Dermis blood vessel endothelial cell (primary cell): ENCODE measurements at regions not wholly inside any gene's neighbourhood (a gene's known extent, or its start where the extent isn't known, plus 50 kb on each side); places are given as distances from the start of the nearest gene placed in this dataset.
"Not testable (repeated sequence)": the region's sequence is repeated elsewhere in the genome, so short reads cannot be mapped to it uniquely, and the experiment has no call there.

Source experiments
- DNase-seq: peaks from one replicate; pipeline ENCODE4 v3.0.0; 2010

- DNase-seq, result no peak
Observed at GRCh38 chr2:150261691-150262090, 225.8 kb downstream of the RND3 start.

DNA sequence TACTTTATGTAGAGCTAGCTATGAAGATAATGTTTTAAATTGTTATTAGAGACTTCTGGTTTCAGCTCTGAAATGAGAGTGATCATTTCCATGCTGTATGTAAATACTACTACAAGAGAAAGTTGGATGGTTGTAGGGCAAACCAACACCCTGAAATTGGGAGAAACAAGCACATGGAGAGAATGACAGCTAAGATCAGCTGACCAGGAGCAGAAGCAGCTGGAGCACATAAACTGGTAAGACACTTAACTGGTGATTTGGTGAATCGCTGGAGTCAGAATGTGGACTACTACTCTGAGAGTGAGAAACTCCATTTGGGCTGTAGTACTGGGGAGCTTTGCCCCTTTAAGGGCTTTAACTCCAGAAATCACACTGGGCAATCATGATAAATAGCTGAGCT lies 226.8 kb downstream of the RND3 start:
- DNase-seq, result no peak

- DNase-seq, result no peak
Observed at GRCh38 chr2:150259746-150260145, 227.7 kb downstream of the RND3 start.

DNA sequence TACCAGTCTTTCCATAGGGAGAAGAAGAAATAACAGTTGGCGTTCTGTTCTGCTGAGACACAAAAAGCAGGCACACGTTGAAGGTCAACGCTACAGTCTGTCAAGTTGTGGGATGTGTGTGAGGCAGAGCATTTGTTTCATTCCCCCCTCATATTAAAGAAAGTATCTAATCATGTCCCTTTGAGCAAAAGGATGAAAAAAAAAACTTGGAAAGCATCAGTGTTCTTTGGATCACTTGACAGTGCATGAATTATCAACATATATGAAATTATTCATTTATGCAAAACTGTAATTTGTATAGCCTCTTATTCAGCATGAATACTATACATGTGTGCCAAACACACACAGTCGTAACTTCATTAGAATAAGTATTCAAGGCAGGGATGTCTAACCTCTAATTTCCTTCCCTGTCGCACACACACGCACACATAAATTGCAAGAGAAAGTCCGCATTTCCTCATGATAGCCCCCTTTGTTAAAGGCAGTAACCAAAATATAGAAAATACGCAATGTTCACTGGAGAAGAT lies 228.6 kb downstream of the RND3 start:
- no peak for DNase-seq

DNA sequence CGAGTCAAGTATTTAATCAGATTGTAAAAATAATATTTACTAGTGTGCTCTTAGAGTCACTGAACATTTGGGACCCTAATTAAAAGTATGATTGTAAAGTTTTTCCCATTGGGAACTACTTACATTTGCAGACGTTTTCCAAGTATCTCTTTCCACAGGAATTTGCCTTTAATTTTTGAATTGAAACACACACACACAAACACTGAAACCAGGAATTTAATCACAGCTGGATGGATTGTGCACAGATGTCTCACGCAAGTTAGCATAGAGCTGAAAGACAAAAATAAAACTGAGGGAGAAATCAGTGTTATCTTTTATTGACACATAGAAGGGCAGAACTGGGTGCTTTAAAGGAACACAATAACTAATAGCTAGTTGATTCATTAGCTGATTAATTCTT lies 230.7 kb downstream of the RND3 start:
- no peak for DNase-seq

DNA sequence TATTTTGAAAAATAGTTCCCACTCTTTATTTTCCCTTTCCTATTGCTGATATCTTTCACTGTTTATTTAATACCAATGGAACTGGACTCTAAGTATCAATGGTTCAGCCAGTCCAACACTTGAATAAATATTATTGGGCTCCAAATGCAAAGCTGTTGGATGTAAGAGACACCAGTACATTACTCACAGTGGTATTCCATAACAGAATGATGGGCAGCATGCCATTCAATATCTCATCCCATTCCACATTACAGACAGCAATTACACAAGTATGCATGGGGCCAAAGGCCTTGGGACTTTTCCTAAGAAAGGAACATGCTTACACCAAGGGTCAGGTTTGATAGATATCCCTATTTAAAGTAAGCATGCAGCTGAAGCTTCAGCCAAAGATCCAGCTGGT lies 231.9 kb downstream of the RND3 start:
- peak; percentile 46 for DNase-seq

DNA sequence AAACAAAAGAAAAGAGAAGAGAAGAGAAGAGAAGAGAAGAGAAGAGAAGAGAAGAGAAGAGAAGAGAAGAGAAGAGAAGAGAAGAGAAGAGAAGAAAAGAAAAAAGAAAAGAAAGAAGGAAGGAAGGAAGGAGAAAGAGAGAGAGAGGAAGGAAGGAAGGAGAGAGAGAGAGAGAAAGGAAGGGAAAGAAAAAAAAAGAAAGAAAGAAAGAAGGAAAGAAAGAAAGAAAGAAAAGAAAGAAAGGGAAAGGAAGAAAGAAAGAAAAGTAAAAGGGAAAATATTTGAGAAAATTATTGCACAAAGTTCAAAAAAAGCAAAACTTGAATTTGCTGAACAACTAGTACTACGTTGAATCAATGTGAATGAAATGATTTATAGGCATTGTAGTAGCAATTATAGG lies 237.7 kb downstream of the RND3 start:
- DNase-seq, result not testable (repeated sequence)

GRCh38 chr2:150247481-150247880 lies 240.0 kb downstream of the RND3 start:
- peak; percentile 51 for DNase-seq

DNA sequence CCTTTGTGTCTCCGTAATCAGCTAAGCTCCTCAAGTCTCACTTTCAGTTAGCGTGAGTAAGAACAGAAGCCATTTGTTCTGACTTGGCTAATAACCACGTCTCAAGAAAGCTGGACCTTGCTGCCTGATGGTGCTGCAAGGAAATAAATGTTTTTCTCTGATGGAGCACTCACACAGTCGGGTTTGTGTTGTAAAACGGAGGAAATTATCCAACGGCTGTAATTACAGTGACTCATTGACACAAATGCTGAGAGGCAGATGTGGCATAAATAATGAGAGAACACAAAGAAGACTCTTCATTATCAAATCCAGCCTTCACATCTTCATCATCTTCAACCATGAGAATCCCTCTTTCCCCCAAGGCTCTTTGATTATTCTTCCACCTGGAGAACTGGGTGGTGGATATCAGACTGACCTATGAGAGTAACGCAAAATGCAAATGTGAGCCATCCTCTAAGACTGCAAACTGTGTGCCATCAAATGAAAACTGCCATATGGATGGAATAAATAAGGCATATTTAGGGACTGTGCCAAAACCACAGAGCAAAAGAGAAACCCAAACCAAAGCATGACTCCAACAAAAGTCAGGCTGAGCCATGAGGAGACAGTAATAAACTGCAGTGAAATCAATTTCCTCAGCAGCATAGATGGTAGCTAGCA lies 252.6 kb downstream of the RND3 start:
- peak; percentile 60 for DNase-seq

DNA sequence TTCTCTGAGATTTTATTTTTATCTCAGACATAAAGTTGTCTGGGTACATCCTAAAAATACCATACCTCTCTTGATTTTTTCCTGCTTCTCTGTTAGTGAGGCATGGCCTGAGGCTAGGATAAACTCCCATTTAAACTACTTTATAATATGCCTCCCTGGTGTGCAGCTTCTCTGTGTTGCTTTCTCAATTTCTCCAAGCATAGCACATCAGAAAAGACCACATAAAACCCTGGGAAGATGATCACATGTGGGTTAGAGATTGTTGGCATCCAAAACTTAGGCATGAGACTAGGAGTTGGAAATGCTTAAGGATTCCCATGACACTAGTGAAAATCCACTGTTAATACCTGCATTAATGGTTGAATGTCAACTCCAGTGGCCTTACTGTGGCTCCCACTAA lies 254.6 kb downstream of the RND3 start:
- no peak for DNase-seq

DNA sequence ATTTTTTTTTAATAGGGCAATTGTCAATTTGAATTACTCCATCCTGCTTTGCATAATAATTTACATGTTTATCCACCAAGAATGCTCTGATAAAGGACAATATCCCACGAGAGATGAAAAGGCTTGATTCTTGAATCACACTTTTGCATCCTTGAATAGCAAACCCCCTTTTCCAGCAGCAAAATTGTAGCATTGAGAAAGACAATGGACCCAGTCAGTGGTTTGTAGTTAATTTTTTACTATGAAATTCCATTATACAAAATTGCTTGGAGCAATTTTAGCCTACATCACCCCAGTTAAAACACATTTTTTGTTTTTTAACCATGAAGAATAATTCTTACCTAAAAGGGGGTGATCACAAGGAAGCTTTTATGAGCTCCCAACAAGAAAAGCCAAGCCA lies 255.1 kb downstream of the RND3 start:
- no peak for DNase-seq

DNA sequence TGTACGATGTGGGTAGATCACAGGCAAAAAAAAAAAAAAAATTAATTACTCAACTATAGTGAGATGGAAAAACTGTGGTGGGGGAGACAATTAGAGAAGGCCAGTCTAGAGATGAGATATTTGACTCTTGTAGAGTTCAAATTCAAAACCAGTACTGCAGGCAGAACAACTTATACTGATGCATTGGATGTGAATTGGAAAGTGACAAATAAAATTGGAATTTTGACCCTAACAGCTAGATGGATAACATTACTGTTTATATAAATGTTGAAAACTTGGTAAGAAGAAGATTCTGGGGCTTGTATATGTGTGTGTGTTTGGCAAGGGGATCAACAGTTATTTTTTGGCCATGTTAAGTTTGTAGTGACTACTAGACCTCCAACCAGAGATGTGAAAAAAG lies 256.9 kb downstream of the RND3 start:
- DNase-seq, result no peak

DNA sequence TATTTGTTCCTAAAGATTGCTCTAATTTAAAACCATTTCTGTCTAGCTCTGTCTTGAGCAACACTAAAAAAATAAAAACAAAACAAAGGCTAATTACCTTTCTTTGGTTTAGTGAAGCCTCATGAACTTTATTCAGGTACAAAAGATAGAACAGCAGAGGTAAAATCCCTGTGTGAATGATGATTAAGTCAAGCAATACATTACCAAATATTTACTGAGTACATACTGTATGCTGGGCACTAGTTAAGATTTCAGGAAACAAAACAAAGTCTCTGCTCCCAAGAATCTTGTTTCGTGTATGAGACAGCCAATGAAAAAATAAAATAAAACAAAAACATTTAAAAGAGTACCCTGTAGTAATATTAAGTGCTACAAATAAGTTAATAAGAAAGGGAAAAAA lies 257.5 kb downstream of the RND3 start:
- no peak for DNase-seq

DNA sequence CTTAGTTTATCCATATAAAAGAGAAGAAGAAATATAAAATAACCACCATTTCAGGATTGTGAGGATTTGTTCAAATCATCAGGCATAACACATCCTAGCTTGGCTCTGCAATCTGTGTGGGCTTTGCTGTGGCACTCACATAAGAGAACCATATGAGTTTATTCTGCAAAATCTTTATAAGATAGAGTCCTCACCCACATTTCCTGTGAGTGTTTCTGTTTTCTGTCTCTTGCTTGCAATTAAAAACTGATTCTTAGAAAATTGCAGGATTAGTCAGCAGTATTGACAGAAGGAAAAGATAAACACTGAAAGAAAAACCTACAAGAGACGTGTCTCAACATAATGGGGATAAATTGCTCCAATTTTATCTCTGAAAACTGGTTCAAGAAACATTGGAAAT lies 258.5 kb downstream of the RND3 start:
- DNase-seq, result no peak

- DNase-seq, result no peak
Observed at GRCh38 chr2:150225030-150225429, 262.4 kb downstream of the RND3 start.

DNA sequence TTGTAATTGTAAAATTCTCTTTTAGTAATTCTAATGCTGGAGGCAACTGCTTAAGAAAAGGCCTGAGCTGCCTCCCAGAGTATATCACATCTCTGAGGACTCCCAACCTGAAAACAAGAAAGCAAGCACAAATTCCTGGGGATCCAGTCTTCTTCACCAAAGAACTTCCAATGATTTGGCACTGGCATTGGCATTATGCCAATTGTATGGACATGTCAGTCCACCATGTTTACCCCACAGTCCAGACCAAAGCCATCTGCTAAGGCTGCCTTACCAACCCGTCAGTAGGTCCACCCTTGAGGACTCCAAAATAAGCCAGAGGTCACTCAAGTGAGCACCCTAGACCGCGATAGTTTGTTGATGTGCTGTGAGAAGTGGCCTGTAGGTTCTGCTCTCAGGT lies 263.1 kb downstream of the RND3 start:
- DNase-seq, result no peak

DNA sequence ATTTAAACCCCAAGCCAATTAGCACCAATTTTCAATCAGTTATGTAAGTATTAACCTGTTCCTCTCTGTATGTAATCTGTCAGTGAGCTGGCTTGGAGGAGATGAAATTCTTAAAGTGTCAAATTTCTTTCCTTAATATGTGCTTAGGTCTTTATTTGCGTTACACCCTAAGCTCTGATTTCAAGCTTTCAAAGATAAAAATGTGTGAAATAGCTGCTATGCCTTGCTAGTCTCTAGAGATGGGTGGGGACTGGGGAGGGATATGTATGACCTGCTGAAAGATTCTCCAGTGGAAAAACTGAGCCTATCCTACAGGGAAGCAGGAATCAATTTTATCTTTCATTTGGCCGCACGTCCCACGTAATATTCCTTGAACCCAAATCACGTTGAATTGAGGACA lies 264.5 kb downstream of the RND3 start:
- no peak for DNase-seq

GRCh38 chr2:150222379-150222778 lies 265.1 kb downstream of the RND3 start:
- no peak for DNase-seq

- no peak for DNase-seq
Observed at GRCh38 chr2:150219861-150220260, 267.6 kb downstream of the RND3 start.

- DNase-seq, result no peak
Observed at GRCh38 chr2:150215041-150215440, 272.4 kb downstream of the RND3 start.

GRCh38 chr2:150214626-150215025 lies 272.8 kb downstream of the RND3 start:
- peak; percentile 5 for DNase-seq

DNA sequence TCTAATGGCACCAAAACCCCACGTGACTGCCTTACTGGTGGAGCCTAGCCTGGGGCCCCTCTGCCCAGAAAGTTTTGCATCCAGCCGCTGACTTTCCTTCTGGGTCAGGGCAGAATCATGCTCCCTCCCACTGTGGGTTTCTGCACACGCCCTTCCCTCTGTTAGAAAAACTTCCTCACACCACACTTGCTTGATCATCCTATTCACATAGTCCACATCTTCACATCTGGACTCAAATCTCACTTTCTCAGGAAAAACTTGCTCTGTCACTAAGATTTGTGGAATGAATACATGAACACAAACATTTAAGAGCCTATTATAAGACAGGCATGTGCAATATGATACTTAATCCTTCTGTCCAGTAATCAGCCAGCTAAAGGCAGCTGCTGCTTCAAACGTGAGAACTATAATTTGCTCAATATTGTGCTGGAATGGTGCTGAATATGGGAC lies 274.7 kb downstream of the RND3 start:
- no peak for DNase-seq

GRCh38 chr2:150211164-150211631 lies 276.3 kb downstream of the RND3 start:
- no peak for DNase-seq

DNA sequence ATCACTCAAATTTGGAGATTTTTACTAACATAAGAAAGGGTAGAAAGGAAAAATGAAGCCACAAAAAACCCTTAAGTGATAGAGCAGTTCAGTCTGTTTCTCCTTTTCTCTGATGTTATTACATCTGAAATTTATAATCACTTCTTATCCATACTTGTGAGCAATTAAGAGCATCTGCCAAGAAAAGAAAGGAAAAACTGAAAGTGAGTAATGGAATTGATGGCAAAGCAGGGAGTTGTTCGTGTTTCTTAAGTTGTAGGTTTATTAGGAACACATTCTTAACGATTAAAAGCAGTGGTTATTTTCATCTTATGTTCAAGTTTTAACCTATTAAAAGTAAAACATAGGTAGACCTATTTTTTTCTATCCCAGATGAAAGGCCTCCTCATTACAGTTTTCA lies 277.7 kb downstream of the RND3 start:
- DNase-seq, result no peak

- DNase-seq, result no peak
Observed at GRCh38 chr2:150208689-150209088, 278.8 kb downstream of the RND3 start.
